ENCODE measurements at regions not wholly inside any gene's neighbourhood (a gene's known extent, or its start where the extent isn't known, plus 50 kb on each side); places are given as distances from the start of the nearest gene placed in this dataset.
"Not testable (repeated sequence)": the region's sequence is repeated elsewhere in the genome, so short reads cannot be mapped to it uniquely, and the experiment has no call there.

DNA sequence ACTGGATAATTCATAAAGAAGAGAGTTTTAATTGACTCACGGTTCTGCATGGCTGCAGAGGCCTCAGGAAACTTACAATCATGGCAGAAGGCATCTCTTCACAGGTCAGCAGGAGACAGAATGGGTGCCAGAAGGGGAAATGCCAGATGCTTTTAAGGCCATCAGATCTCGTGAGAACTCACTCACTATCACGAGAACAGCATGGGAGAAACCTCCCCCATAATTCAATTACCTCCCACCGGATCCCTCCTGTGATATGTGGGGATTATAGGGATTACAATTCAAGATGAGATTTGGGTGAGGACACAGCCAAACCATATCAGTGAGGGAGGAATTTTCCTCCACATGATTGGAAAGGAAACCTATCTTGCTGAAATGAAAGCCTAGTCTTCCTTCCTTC lies 108.1 kb upstream of the TMEM132E start:
- not testable (repeated sequence) for DNase-seq

DNA sequence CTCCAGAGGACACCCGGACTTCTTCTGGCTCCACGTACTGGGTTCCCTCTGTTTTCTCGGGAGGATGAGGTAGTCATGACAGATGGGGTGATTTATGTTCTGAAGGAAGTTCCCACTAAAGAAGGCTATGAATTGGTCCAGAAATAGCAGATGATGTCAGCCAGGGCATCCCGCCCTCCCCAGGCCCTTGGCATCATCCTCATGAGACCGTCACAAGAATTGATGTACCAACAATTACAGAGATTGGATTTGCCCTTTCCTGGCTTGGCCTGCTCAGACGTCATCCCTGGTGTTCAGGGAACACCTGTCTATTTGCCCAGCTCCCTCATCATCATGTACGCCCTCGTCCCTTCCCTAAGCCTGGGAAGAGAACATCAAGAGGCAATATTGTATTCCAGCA lies 102.8 kb upstream of the CCL1 start:
- no peak for DNase-seq

- DNase-seq: no peak
Measured at GRCh38 chr17:34464812-34465211, 101.8 kb upstream of the CCL1 start.

DNA sequence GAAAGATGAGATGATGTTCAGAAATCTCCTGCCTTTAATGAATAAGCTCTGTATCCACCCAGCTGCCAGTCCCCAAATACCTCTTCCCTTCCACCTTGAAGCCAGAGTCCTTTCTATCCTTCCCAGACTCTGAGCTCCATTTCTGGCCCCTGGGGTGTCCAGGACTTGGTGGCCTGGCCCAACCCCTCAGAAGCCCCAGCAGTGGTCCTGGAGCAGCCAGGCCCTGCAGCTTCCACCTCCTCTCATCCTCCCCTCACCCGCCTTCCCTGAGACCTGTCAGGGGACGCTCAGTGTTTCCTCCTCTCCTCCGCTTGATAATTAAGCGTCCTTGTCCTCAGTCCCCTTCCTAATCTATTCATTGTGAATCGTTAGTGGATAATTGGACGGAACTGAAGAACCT lies 95.2 kb upstream of the CCL1 start:
- no peak for DNase-seq

DNA sequence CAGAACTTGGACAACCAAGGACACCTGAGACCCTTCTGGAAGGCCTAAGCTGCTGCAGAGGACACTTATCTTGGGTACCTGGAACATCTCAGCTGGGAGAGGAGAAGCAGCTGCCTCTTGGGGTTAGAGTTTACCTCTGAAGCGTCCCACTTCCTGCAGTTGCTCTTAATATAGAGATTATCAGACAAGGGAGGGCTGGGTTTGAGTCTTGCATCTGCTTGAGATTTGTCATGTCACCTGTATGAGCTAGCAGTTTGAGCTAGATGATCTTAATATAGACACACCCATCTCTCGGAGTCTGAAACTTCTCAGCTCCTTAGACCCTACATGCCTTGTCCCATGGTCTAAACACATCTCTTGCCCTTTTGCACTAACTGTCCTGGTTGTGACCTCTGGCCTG lies 93.1 kb upstream of the CCL1 start:
- DNase-seq: no peak

- DNase-seq: no peak
Measured at GRCh38 chr17:34452769-34453168, 89.7 kb upstream of the CCL1 start.

DNA sequence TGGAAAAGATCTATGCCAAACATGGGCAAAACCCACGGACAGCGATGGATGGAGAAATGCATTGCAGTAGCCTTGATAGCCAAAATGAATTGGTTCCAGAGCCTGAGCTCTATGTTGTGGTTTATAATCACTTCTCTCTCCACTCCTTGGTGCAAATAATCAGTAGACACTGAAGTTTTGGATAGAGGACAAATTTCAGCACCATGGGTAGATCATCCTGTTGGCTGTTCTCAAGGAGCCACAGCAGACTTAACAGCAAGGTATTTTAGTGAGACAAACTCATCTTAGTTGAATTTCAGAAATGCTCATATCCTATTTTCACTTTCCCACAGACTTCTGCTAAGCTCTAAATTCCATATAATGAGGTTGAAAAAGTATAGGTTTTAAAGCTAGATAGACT lies 88.3 kb upstream of the CCL1 start:
- no peak for DNase-seq

- no peak for DNase-seq
Measured at GRCh38 chr17:34447406-34447805, 84.4 kb upstream of the CCL1 start.

- no peak for DNase-seq
Measured at GRCh38 chr17:34445101-34445500, 82.1 kb upstream of the CCL1 start.

DNA sequence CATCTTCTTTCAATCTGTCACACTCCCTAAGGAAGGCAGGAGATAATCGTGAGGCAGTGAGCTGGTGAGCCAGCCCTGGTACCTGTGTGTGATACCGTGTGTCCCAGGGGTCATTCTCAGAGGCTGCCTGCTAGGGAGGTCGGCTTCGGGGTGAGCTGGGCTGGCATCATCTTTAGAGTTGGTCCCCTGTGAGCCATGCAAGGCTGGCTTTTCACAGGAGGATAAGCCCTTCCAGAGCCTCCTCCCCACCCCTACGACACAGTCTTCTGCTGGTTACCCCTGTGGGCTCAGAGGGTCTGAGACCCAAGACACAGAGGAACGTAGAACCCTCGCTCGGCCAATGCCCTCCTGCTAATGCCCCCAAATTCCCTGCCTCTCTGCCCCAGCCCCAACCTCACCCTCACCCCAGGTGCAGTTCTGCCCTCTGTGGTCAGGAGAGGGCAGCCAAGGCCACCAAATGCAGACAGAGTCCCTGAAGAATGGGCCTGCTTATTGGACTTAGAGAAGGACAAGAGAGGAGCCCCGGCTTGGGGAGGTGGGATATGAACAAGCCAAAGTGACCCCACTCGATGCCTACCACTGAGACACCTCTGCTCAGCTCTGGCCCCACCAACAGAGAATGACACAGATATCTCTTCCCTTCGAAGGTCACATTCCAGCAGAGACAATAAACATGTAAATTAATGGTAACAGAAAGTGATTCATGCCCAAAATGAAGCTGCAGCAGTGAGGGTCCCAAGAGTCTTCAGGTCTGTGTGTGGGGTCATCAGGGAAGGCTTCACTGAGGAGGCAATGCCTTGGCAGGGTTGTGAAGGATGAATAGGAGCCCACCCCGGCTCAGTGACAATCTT lies 80.8 kb upstream of the CCL1 start:
- no peak for DNase-seq

DNA sequence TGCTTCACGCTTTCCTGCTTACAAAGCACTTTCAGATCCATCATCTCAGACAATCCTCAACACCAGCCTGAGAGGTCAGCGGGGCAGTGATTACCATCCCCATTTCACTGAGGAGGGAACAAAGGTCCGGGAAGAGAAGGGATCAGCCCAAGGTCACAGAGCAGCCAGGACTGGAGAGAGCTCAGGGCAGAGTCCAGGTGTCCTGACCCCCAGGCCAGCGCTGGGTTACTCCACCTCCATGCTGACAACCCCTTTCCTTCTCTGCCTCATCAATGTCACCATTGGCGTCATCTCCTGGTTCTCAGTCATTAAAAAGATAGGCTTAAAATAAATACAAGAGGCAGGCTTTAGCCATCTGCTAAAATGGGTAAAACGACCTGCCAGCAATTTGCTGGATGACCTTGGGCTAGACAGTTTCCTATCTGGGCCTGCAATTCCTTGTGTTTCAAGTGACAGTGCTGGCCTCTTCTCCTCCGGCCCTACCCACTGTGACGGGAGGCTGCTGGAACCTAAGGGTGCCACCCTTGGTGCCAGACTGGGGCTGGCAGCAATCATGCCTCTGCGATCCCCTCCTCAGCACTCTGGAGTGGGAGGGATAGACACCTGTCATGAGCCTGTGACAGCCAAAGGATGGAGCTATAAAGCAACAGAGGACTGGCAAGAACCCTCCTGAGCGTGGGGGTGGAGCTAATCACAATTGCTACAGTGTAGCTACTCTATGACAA lies 79.5 kb upstream of the CCL1 start:
- DNase-seq: no peak

GRCh38 chr17:34437188-34437587 lies 74.2 kb upstream of the CCL1 start:
- no peak for DNase-seq

DNA sequence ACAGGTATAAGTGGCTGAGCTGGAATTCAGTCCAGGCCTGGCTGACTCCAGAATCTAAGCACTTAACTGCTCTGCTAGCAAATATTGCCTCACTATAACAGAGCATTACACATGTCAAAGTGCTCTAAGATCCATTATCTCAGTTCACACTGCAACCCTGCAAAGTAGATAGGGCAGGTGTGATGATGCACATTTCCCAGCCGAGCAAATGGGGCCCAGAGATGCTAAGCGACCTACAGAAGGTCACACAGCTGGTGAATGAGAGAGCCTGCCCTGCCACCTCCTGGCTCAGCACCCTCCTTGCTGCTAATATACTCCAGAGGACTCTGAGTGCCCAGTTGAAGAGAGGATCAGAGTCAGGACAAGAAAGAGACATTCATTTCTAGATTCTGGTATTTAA lies 73.6 kb upstream of the CCL1 start:
- DNase-seq: no peak

GRCh38 chr17:34435182-34435928 lies 72.3 kb upstream of the CCL1 start:
- DNase-seq: no peak

GRCh38 chr17:34434052-34434451 lies 71.0 kb upstream of the CCL1 start:
- no peak for DNase-seq

DNA sequence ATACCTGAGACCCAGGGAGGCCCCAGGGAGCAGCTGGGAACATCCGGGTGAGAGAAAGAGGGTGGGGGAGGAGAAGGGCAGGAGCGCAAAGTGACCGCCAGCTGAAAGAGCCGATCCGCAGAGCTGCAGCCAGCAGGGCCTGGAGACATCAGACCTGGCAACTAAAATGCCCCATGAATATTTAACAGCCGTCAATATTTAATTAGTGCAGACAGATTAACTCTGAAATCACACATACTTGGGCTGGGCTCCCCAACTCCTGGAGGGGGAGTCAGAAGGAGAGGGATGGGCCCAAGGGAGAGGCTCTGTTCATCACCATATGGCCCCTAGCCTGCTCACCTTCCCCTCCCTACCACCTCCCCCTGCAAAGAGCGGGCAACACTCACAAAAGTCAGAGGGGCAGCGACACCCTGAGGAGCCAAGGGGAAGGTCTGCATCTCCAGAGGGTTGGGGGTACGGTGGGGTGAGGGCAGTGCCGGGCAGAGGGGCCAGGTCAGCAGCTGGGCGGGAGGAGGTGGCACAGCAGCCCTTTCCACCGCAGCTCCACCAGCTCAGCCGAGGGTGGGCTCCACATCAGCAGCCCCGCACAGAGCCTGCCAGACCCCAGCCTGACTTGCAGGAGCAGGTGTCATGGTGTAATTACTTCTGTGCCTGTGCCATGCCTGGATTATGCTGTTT lies 61.9 kb upstream of the CCL1 start:
- DNase-seq: no peak

GRCh38 chr17:34423978-34424813 lies 61.2 kb upstream of the CCL1 start:
- DNase-seq: no peak

GRCh38 chr17:34423315-34423714 lies 60.3 kb upstream of the CCL1 start:
- DNase-seq: not testable (repeated sequence)

DNA sequence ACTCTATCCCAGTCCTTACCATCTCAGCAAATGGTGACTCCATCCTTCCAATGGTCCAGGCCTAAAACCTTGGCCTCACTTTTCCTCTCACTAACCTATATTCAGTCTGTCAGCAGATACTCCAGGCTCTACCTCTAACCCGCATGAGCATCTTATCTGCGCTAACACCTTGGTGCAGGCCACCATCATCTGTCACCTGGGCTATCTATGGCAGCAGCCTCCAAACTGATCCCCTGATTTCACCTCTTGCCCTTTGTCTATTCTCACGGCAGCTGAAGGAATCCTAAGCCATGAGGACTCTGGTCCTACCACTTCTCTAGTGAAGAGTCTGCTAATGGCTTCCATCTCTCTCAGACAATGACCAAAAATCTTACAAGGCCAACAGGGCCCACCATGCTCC lies 57.9 kb upstream of the CCL1 start:
- DNase-seq: no peak

DNA sequence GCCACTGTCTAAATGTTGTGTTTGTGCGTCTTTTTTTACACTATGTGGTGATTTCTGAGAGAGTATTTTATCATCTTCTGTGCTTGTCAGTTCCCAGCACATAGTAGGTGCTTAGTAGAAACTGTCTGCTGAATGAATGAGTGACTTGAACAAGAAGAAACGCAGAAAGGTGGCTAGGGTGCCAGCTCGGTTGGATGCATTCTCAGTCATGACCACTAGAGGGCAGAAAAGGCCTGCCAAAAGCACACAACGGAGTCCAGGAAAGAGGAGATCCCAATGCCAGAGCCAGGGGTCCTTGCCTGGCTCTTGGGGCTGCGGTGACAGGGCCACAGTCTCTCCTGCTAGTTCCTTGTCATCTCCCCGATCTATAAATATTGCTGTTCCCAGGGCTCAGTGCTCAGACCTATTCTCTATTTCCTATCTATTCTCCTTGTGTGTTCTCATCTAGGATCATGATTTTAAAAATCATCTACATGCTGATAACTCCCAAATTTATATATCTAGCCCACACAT lies 57.3 kb upstream of the CCL1 start:
- peak; percentile 41 for DNase-seq

DNA sequence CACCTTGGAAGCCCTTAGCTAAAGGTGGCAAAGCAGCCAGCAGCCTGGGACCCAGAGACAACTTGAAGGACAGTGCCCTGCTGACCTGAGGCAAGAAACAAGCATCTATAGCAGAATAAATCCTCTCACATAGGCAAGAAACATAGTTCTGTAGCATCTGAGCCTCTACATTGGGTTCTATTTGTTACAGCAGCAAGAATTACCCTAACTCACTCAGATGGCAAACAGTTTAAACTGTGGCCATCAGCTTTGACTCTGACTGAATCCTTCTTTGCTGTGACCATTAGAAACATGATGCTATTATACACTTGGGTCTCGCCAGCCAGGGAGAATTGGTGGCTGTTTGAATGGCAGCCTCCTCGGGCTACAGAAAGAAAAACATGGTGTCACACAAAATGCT lies 53.1 kb upstream of the CCL1 start:
- no peak for DNase-seq

GRCh38 chr17:34414339-34414738 lies 51.3 kb upstream of the CCL1 start:
- no peak for DNase-seq

Data from effector CD4-positive, alpha-beta T cell (primary cell).